CD4-positive, alpha-beta T cell treated with Interleukin-17A for 1 hour (primary cell): ENCODE measurements at regions not wholly inside any gene's neighbourhood (a gene's known extent, or its start where the extent isn't known, plus 50 kb on each side); places are given as distances from the start of the nearest gene placed in this dataset.

Source experiments
- DNase-seq: peaks from one replicate; pipeline ENCODE4 v3.0.0-alpha.2; 2020

GRCh38 chr3:182739619-182740018, 53.7 kb upstream of the ATP11B start:
- no peak for DNase-seq

GRCh38 chr3:182740710-182741109, 52.6 kb upstream of the ATP11B start:
- no peak for DNase-seq

DNA sequence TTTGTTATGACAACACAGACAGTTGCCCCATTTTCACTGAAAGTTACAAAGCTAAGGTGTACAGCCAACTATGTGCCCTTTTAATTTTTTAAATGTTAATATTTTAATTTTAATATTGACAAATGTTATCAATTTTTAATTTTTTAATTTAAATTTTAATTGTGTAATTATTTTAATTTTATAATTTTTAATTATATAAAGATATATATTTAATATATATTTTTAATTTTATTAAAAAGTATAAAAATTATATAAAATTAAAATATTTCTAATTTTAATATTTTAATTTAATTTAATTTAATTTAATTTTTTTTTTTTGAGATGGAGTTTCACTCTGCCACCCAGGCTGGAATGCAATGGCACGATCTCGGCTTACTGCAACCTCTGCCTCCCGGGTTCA, 52.1 kb upstream of the ATP11B start:
- DNase-seq: no peak
